Chondrocyte (in vitro differentiated cells): ENCODE measurements at regions not wholly inside any gene's neighbourhood (a gene's known extent, or its start where the extent isn't known, plus 50 kb on each side); places are given as distances from the start of the nearest gene placed in this dataset.
A peak's percentile ranks its signal among the peaks of the same experiment; 100 is the strongest.

Experiments
- DNase-seq: peaks from one replicate; pipeline ENCODE4 v3.0.0; 2021; ENCODE audit warnings: mixed read lengths, low spot score
- H3K27ac Mint-ChIP-seq: one replicate; pipeline ENCODE4 v1.8.0; 2021; ENCODE audit warnings: mild to moderate bottlenecking, moderate library complexity, mixed read lengths; ENCODE audit not compliant: unreplicated experiment
- H3K27me3 Mint-ChIP-seq: 2 replicates; pipeline ENCODE4 v1.8.0; 2021; ENCODE audit warnings: low read depth, mixed read lengths
- H3K36me3 Mint-ChIP-seq: 2 replicates; pipeline ENCODE4 v1.8.0; 2021; ENCODE audit warnings: low read depth, mixed read lengths
- H3K4me1 Mint-ChIP-seq: 2 replicates; pipeline ENCODE4 v1.8.0; 2021; ENCODE audit warnings: low read depth, mild to moderate bottlenecking, mixed read lengths
- H3K4me3 Mint-ChIP-seq: one replicate; pipeline ENCODE4 v1.8.0; 2021; ENCODE audit warnings: mild to moderate bottlenecking, moderate library complexity, mixed read lengths; ENCODE audit not compliant: unreplicated experiment
- H3K9me3 Mint-ChIP-seq: 2 replicates; pipeline ENCODE4 v1.8.0; 2021; ENCODE audit warnings: low read depth, mixed read lengths
- CTCF ChIP-seq: fragments of 200-600 bp; sonication (generic); IDR thresholded peaks from 2 replicates; pipeline ENCODE4 v1.5.0; 2021; ENCODE audit warnings: antibody characterized with exemption, mild to moderate bottlenecking, moderate library complexity

GRCh38 chr10:2924431-2924830 is 142.9 kb upstream of the PFKP start:
- no peaks in the 10 kb centered on the region for H3K36me3 Mint-ChIP-seq
- H3K27me3 Mint-ChIP-seq, result no peaks in the 10 kb centered on the region
- H3K4me1 Mint-ChIP-seq, result peaks cover 45% of the 10 kb centered on the region
- no peak overlapping the region for H3K4me3 Mint-ChIP-seq
- DNase-seq, result no peak
- no peak overlapping the region for H3K27ac Mint-ChIP-seq
- TF ChIP-seq CTCF, result no peak
- no peaks in the 10 kb centered on the region for H3K9me3 Mint-ChIP-seq

- no peaks in the 10 kb centered on the region for H3K9me3 Mint-ChIP-seq
- no peaks in the 10 kb centered on the region for H3K27me3 Mint-ChIP-seq
- H3K4me3 Mint-ChIP-seq, result no peak overlapping the region
- peaks cover 41% of the 10 kb centered on the region for H3K4me1 Mint-ChIP-seq
- no peak for TF ChIP-seq CTCF
- DNase-seq, result no peak
- H3K36me3 Mint-ChIP-seq, result no peaks in the 10 kb centered on the region
- H3K27ac Mint-ChIP-seq, result no peak overlapping the region
Measured at GRCh38 chr10:2921956-2922680, 145.2 kb upstream of the PFKP start.

GRCh38 chr10:2920637-2921036 is 146.7 kb upstream of the PFKP start:
- TF ChIP-seq CTCF, result no peak
- H3K4me3 Mint-ChIP-seq, result no peak overlapping the region
- no peak overlapping the region for H3K27ac Mint-ChIP-seq
- H3K9me3 Mint-ChIP-seq, result no peaks in the 10 kb centered on the region
- DNase-seq, result no peak
- H3K4me1 Mint-ChIP-seq, result peaks cover 35% of the 10 kb centered on the region
- H3K27me3 Mint-ChIP-seq, result no peaks in the 10 kb centered on the region
- H3K36me3 Mint-ChIP-seq, result no peaks in the 10 kb centered on the region

- Mint-ChIP-seq H3K4me1 (peaks cover 30% of the 10 kb centered on the region), H3K27ac (peak overlapping the region; percentile 41), H3K9me3 (no peaks in the 10 kb centered on the region), H3K4me3 (no peak overlapping the region), H3K27me3 (no peaks in the 10 kb centered on the region), H3K36me3 (no peaks in the 10 kb centered on the region)
- no peak for DNase-seq
- no peak for TF ChIP-seq CTCF
Measured at GRCh38 chr10:2920168-2920567, 147.2 kb upstream of the PFKP start.

- no peak for TF ChIP-seq CTCF
- no peak overlapping the region for H3K4me3 Mint-ChIP-seq
- H3K9me3 Mint-ChIP-seq, result no peaks in the 10 kb centered on the region
- H3K27ac Mint-ChIP-seq, result no peak overlapping the region
- H3K36me3 Mint-ChIP-seq, result no peaks in the 10 kb centered on the region
- H3K4me1 Mint-ChIP-seq, result peaks cover 27% of the 10 kb centered on the region
- no peak for DNase-seq
- H3K27me3 Mint-ChIP-seq, result peaks cover 3% of the 10 kb centered on the region
Measured at GRCh38 chr10:2919016-2919415, 148.3 kb upstream of the PFKP start.
